AG09309 (cell line): ENCODE measurements at regions not wholly inside any gene's neighbourhood (a gene's known extent, or its start where the extent isn't known, plus 50 kb on each side); places are given as distances from the start of the nearest gene placed in this dataset.

Source experiments
- DNase-seq: peaks from one replicate; pipeline ENCODE4 v3.0.0-alpha.2; 2010; ENCODE audit warnings: low read depth
- H3K4me3 ChIP-seq: 2 replicates; pipeline ENCODE4 v1.5.1; 2011; ENCODE audit warnings: mild to moderate bottlenecking, low read depth, low read length, moderate library complexity; ENCODE audit not compliant: control insufficient read depth
- TF ChIP-seq, protein P1 (sequence below): IDR thresholded peaks from 2 replicates; pipeline ENCODE4 v1.5.1; 2011; ENCODE audit warnings: mild to moderate bottlenecking, low read depth, low read length, inconsistent platforms; ENCODE audit not compliant: insufficient read depth, control insufficient read depth; ENCODE audit errors: missing control alignments

- TF ChIP-seq, protein P1, sequence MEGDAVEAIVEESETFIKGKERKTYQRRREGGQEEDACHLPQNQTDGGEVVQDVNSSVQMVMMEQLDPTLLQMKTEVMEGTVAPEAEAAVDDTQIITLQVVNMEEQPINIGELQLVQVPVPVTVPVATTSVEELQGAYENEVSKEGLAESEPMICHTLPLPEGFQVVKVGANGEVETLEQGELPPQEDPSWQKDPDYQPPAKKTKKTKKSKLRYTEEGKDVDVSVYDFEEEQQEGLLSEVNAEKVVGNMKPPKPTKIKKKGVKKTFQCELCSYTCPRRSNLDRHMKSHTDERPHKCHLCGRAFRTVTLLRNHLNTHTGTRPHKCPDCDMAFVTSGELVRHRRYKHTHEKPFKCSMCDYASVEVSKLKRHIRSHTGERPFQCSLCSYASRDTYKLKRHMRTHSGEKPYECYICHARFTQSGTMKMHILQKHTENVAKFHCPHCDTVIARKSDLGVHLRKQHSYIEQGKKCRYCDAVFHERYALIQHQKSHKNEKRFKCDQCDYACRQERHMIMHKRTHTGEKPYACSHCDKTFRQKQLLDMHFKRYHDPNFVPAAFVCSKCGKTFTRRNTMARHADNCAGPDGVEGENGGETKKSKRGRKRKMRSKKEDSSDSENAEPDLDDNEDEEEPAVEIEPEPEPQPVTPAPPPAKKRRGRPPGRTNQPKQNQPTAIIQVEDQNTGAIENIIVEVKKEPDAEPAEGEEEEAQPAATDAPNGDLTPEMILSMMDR, result no peak
- no peak overlapping the region for H3K4me3 ChIP-seq
- DNase-seq, result no peak
These were observed 91.4 kb upstream of the LRIG1 start for GRCh38 chr3:66592016-66592761.

- no peak for DNase-seq
- TF ChIP-seq, protein P1, result no peak
- no peak overlapping the region for H3K4me3 ChIP-seq
These were observed 92.3 kb upstream of the LRIG1 start for GRCh38 chr3:66592927-66593625.

GRCh38 chr3:66593978-66594377, 93.2 kb upstream of the LRIG1 start:
- TF ChIP-seq, protein P1, result no peak
- no peak overlapping the region for H3K4me3 ChIP-seq
- peak; percentile 85 for DNase-seq

DNA sequence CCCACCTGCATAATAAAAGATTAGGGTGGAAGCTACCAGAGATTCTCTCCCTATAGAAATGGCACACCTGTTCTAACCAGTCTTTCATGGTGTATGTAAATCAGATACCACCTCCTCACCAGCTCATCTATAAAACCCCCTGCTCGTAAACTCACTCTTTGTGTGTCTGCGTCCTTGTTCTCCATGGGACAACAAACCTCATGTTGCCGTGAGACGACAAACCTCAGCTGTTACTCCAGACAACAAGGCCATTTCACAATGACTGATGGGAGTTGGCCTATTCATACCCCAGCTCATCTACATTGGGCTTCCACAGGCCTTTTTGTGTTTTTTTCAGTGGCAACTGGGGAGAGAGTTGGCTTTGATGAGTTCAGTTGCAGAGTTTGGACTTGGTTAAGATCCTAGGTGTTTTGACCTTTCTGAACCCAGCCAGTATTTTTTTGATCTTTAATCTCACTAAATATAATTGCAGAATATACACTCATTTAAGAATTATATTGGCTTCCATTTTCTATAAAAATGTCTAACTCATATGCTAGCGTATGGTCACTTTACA, 96.6 kb upstream of the LRIG1 start:
- TF ChIP-seq, protein P1, result no peak
- H3K4me3 ChIP-seq, result no peak overlapping the region
- no peak for DNase-seq

DNA sequence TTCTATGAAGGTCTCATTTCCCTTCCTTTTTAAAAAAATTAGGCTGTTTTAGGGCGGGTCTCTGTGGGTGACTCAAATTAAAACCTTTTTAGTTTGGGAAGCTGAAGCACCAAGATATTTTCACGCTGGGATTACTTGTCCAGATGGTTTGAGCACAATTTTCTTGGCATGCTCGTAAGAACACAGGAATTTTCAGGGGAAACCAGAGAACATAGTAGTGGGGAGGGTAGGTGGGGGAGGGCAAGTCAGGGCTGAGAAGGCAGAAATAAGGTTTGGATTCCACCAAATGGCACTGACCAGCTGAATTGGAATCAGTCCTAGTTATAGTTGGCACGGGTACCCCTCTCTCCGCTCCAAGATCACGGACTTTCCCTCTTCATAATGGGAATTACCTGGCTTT, 97.3 kb upstream of the LRIG1 start:
- TF ChIP-seq, protein P1, result no peak
- H3K4me3 ChIP-seq, result no peak overlapping the region
- peak; percentile 17 for DNase-seq

DNA sequence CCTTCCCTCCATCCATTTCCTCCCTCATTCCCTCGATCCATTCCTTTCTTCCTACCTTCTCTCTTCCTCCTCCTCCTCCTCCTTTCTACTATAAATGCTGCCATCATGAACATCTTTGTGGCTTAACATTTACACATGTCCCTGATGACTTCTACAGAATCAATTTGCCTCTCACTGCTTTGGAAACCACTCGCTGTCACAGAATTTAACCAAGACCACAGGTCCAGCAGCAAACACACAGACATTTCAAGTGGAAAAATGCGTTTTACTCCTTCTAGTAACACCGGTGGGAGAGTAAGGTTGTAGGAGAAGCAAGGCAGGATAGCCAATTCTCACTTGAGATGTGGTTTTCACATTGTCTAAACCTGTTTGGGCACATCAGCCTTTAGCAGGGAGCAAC, 101.4 kb upstream of the LRIG1 start:
- TF ChIP-seq, protein P1, result no peak
- H3K4me3 ChIP-seq, result no peak overlapping the region
- DNase-seq, result no peak
